Epithelial cell of esophagus (primary cell): ENCODE measurements at regions not wholly inside any gene's neighbourhood (a gene's known extent, or its start where the extent isn't known, plus 50 kb on each side); places are given as distances from the start of the nearest gene placed in this dataset.

Experiments
- DNase-seq: peaks from one replicate; pipeline ENCODE4 v3.0.0; 2010; ENCODE audit warnings: low read depth
- H3K4me3 ChIP-seq: 2 replicates; pipeline ENCODE4 v1.5.1; 2011; ENCODE audit warnings: mild to moderate bottlenecking, low read length, control low read depth
- TF ChIP-seq, protein P1 (sequence below): IDR thresholded peaks from 2 replicates; pipeline ENCODE4 v1.5.1; 2011; ENCODE audit warnings: low read depth, mild to moderate bottlenecking, low read length, control low read depth, inconsistent platforms; ENCODE audit not compliant: insufficient read depth; ENCODE audit errors: missing control alignments

DNA sequence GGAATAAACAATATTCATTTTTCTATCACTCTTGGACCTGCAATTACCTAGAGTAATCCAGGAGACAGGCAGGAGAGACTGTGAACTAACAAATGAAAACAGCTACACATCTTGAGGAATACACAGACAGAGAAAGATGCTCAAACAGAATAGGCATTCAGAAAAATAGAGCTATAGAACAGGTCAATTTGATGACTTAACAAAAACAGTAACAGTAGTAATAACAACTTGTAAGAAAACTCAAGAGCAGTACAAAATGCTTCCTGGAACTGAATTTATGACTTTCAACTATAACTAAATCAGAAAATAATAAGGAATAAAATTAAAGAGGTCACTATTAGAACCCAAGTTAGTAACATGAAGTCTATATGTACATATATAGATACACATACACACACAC is 579.3 kb downstream of the TLR4 start:
- no peak for DNase-seq
- TF ChIP-seq, protein P1, sequence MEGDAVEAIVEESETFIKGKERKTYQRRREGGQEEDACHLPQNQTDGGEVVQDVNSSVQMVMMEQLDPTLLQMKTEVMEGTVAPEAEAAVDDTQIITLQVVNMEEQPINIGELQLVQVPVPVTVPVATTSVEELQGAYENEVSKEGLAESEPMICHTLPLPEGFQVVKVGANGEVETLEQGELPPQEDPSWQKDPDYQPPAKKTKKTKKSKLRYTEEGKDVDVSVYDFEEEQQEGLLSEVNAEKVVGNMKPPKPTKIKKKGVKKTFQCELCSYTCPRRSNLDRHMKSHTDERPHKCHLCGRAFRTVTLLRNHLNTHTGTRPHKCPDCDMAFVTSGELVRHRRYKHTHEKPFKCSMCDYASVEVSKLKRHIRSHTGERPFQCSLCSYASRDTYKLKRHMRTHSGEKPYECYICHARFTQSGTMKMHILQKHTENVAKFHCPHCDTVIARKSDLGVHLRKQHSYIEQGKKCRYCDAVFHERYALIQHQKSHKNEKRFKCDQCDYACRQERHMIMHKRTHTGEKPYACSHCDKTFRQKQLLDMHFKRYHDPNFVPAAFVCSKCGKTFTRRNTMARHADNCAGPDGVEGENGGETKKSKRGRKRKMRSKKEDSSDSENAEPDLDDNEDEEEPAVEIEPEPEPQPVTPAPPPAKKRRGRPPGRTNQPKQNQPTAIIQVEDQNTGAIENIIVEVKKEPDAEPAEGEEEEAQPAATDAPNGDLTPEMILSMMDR, result no peak
- no peak overlapping the region for H3K4me3 ChIP-seq

DNA sequence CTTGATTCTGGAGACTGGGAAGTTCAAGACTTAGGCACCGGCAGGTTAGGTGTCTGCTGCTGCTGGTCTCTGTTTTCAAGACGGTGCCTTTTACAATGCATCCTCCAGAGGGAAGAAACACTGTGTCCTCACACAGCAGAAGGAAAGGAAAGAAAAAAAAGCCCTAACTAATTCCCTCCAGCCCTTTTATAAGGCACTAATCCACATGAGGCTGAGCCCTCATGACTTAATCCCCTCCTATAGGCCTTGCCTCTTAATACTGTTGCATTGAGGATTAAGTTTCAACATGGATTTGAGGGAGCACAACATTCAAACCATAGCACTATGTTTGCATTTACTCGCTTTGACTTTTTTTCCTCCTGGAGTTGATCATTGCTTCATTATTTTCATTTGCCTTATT is 585.9 kb downstream of the TLR4 start:
- TF ChIP-seq, protein P1, result no peak
- no peak overlapping the region for H3K4me3 ChIP-seq
- DNase-seq, result no peak

- H3K4me3 ChIP-seq, result no peak overlapping the region
- no peak for DNase-seq
- TF ChIP-seq, protein P1, result no peak
Observed at GRCh38 chr9:118295413-118295812, 591.2 kb downstream of the TLR4 start.

DNA sequence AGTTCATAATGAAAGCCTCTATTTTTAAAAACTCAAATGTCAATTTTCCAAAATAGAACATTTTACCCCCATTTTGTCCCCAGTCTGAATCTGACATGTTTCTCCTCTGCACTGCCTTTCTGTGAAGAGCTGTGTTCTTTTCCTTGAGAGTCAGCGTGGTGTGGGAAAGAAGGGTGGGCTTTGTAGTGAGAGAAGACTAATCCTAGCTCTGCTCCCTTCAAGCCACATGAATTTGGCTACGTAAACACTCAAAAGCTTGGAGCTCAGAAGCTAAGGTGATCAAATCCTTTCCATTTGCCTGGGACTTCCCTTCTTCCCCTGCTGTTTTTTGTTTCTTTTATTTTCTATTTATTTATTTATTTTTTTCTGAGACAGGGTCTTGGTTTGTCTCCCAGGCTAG is 598.5 kb downstream of the TLR4 start:
- TF ChIP-seq, protein P1, result no peak
- DNase-seq, result no peak
- H3K4me3 ChIP-seq, result no peak overlapping the region

GRCh38 chr9:118303216-118303615 is 599.0 kb downstream of the TLR4 start:
- TF ChIP-seq, protein P1, result no peak
- no peak overlapping the region for H3K4me3 ChIP-seq
- DNase-seq, result peak; percentile 38

DNA sequence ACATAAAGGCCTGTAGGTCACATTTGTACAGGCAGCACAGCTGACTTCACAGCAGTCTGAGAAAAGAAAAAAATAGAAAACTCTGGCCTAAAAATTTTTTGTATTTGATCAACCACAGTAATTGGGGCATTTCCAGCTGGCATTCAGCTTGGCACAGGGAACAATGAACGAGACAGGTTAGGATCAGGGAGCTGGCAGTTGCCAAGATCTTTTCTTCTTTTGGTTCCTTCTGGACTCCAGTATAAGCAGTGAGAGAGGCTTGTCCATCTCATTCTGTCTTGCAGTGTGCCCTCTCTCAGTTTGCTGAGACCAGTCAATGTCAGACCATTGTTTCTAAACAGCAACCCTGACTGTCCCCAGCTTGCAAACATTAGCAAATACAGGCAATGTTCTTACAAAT is 601.1 kb downstream of the TLR4 start:
- TF ChIP-seq, protein P1, result no peak
- no peak overlapping the region for H3K4me3 ChIP-seq
- DNase-seq, result no peak

DNA sequence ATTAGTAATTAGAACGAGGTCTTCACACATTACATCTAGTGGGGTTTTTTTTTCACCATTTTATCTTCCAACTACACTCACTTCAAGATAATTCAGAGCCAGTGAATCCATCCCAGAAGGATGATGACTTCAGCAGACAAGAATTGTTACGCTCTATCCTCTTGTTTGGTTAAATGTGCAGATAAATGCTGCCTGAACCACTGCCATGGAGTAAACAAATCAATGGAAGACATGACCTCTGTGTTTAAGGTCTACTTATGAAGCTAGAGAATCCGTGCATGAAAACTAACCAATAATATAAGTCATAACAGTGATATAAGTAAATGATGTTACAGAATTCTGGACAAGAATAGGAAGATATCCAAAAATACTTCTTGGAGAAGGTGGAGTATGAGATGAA is 602.6 kb downstream of the TLR4 start:
- no peak for DNase-seq
- TF ChIP-seq, protein P1, result no peak
- no peak overlapping the region for H3K4me3 ChIP-seq
